ENCODE measurements at regions not wholly inside any gene's neighbourhood (a gene's known extent, or its start where the extent isn't known, plus 50 kb on each side); places are given as distances from the start of the nearest gene placed in this dataset.

DNA sequence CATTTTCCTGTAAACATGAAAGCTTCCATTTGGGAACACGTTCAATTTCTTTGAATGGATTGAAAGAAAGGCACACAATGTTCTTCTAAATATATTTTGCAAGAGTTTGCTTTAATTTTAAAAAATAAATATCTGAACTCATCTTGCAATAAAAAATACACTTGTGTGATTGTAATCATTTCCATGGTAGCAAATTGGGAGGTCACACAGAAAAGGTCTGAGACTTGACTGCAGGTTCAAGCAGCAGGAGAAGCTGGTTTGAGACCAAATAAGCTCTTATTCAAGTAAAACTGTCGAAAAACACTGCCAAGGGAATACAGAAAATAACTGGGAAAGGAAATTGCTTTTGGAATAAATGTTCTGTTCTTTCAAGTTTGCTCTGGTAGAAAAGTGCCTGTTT, 498.9 kb downstream of the ADGRL2 start:
- CTCF ChIA-PET, result no interaction called here
- no peaks in the 10 kb centered on the region for H3K27me3 Mint-ChIP-seq
- POLR2A ChIA-PET, result no interaction called here
- Histone ChIP-seq H3K36me3 (ENCODE audit: control insufficient read depth in 2 of 3, insufficient read depth in 3 of 3, low read length in 3 of 3) (no peaks in the 10 kb centered on the region), H3K4me1 (ENCODE audit: control insufficient read depth in 2 of 2, insufficient read depth in 2 of 2, low read length in 2 of 2) (no peaks in the 10 kb centered on the region), H3K4me3 (ENCODE audit: low read length) (no peak overlapping the region), H3K27ac (ENCODE audit: low read depth, low read length) (no peak overlapping the region), H3K9me3 (ENCODE audit: control insufficient read depth in 2 of 3, low read length in 3 of 3) (no peaks in the 10 kb centered on the region), H3K27me3 (ENCODE audit: control insufficient read depth in 2 of 2, insufficient read depth in 2 of 2, low read length in 2 of 2) (no peaks in the 10 kb centered on the region)
- ATAC-seq (no peak), DNase-seq (no peak)
- H3K9me3 Mint-ChIP-seq, result peaks cover 0 to 13% (median 0%) of the 10 kb centered on the region in 11 donors
- no peak overlapping the region for H3K27ac Mint-ChIP-seq
- intact Hi-C loops (cut with micrococcal nuclease), result no loop called here
- no peaks in the 10 kb centered on the region for H3K4me1 Mint-ChIP-seq
- no peak overlapping the region for H3K4me3 Mint-ChIP-seq
- H3K36me3 Mint-ChIP-seq, result no peaks in the 10 kb centered on the region

DNA sequence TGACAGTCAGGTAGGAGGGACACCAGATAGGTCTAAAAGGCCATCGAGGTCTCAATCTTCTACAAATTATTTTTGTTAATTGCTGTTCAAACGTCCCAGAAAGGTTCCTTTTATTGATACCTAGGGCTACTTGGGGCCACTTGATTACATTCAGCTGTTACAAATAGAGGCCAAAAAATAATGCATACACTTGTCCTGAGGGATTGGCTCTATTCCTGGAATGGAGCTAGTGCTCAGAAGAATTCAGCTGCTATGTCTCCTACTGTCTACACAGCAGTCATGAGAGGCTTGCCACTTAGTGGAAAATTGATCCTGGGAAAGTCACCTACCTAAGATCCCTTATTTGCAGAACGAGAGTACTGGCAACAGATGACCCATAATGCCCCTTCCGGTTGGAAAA, 498.3 kb downstream of the ADGRL2 start:
- Mint-ChIP-seq H3K36me3 (no peaks in the 10 kb centered on the region), H3K9me3 (peaks cover 0 to 13% (median 0%) of the 10 kb centered on the region in 11 donors), H3K27ac (no peak overlapping the region), H3K4me1 (no peaks in the 10 kb centered on the region), H3K4me3 (no peak overlapping the region), H3K27me3 (no peaks in the 10 kb centered on the region)
- ChIA-PET POLR2A (no interaction called here), CTCF (no interaction called here)
- DNase-seq (no peak), ATAC-seq (no peak)
- Histone ChIP-seq H3K27ac (ENCODE audit: low read depth, low read length) (no peak overlapping the region), H3K27me3 (ENCODE audit: control insufficient read depth in 2 of 2, insufficient read depth in 2 of 2, low read length in 2 of 2) (no peaks in the 10 kb centered on the region), H3K9me3 (ENCODE audit: control insufficient read depth in 2 of 3, low read length in 3 of 3) (no peaks in the 10 kb centered on the region), H3K4me1 (ENCODE audit: control insufficient read depth in 2 of 2, insufficient read depth in 2 of 2, low read length in 2 of 2) (no peaks in the 10 kb centered on the region), H3K4me3 (ENCODE audit: low read length) (no peak overlapping the region), H3K36me3 (ENCODE audit: control insufficient read depth in 2 of 3, insufficient read depth in 3 of 3, low read length in 3 of 3) (no peaks in the 10 kb centered on the region)
- intact Hi-C loops (cut with micrococcal nuclease), result no loop called here

DNA sequence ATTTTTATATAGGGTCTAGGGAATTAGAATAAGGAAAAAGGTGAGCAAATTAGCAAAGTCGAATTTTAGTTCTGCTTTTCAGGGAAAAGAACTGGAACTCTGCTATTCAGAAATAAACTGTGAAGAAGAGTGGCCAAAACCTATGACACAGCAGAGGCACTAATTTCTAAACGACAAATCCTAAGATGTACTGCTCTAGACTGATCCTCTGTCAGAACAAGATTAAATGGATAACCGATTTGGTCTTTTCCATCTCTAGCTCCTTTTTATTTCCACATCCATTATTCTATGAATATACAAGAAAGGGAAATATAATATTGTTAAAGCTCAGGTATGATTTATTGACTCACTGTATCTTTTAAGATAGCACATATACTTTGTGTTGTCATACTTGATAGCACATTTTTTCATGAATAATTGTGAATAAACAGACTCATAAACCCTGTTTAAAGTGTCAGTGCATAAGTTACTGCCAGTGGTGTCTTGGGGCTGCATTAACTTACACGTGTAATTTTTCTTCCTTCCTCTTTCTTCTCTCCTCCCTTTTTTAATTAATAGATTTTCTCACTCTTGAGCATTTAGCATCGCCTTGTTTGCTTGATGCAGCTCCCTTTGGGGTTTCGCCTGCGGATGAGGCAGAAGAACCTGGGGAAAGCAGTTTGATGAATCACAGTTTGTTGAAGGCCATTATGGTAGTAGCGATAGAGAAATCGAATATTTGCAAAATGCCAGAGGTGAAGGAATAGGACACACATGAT, 496.6 kb downstream of the ADGRL2 start:
- Mint-ChIP-seq H3K27me3 (no peaks in the 10 kb centered on the region), H3K36me3 (no peaks in the 10 kb centered on the region), H3K27ac (no peak overlapping the region), H3K4me3 (no peak overlapping the region), H3K9me3 (peaks cover 0 to 7% (median 0%) of the 10 kb centered on the region in 11 donors), H3K4me1 (no peaks in the 10 kb centered on the region)
- no peaks in the 10 kb centered on the region for H3K27me3 ChIP-seq (ENCODE audit: control insufficient read depth in 2 of 2, insufficient read depth in 2 of 2, low read length in 2 of 2)
- DNase-seq (no peak), ATAC-seq (no peak)
- no peak overlapping the region for H3K4me3 ChIP-seq (ENCODE audit: low read length)
- no peak overlapping the region for H3K27ac ChIP-seq (ENCODE audit: low read depth, low read length)
- H3K9me3 ChIP-seq (ENCODE audit: control insufficient read depth in 2 of 3, low read length in 3 of 3), result no peaks in the 10 kb centered on the region
- intact Hi-C loops (cut with micrococcal nuclease), result no loop called here
- H3K36me3 ChIP-seq (ENCODE audit: control insufficient read depth in 2 of 3, insufficient read depth in 3 of 3, low read length in 3 of 3), result no peaks in the 10 kb centered on the region
- CTCF ChIA-PET, result no interaction called here
- no peaks in the 10 kb centered on the region for H3K4me1 ChIP-seq (ENCODE audit: control insufficient read depth in 2 of 2, insufficient read depth in 2 of 2, low read length in 2 of 2)
- POLR2A ChIA-PET, result no interaction called here

DNA sequence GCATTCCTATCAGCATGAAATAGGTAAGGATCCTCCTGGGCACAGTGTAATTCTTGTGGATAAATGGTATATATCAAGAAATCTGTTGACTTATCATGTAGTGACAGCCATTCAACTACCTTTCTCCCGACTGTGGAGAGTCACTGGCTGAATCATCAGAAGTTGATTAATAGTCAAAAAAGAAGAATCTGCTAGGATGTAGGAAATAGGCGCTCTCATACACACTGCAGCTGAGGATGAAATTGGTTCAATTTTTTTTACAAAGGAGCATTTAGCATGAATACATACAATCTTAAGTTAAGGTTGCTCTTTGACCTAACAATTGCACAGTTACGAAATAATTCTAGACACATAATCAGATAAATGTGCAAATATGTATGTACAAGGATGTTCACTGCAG, 486.8 kb downstream of the ADGRL2 start:
- intact Hi-C loops (cut with micrococcal nuclease), result no loop called here
- no peaks in the 10 kb centered on the region for H3K36me3 Mint-ChIP-seq
- H3K27ac ChIP-seq (ENCODE audit: low read depth, low read length), result no peak overlapping the region
- H3K27ac Mint-ChIP-seq, result no peak overlapping the region
- H3K9me3 ChIP-seq (ENCODE audit: control insufficient read depth in 2 of 3, low read length in 3 of 3), result no peaks in the 10 kb centered on the region
- ATAC-seq, result no peak
- H3K4me1 Mint-ChIP-seq, result no peaks in the 10 kb centered on the region
- no peak for DNase-seq
- no peaks in the 10 kb centered on the region for H3K4me1 ChIP-seq (ENCODE audit: control insufficient read depth in 2 of 2, insufficient read depth in 2 of 2, low read length in 2 of 2)
- H3K9me3 Mint-ChIP-seq, result peaks cover 0 to 3% (median 0%) of the 10 kb centered on the region in 11 donors
- no peaks in the 10 kb centered on the region for H3K27me3 ChIP-seq (ENCODE audit: control insufficient read depth in 2 of 2, insufficient read depth in 2 of 2, low read length in 2 of 2)
- no peak overlapping the region for H3K4me3 Mint-ChIP-seq
- CTCF ChIA-PET, result no interaction called here
- no peak overlapping the region for H3K4me3 ChIP-seq (ENCODE audit: low read length)
- POLR2A ChIA-PET, result no interaction called here
- H3K27me3 Mint-ChIP-seq, result no peaks in the 10 kb centered on the region
- H3K36me3 ChIP-seq (ENCODE audit: control insufficient read depth in 2 of 3, insufficient read depth in 3 of 3, low read length in 3 of 3), result no peaks in the 10 kb centered on the region

DNA sequence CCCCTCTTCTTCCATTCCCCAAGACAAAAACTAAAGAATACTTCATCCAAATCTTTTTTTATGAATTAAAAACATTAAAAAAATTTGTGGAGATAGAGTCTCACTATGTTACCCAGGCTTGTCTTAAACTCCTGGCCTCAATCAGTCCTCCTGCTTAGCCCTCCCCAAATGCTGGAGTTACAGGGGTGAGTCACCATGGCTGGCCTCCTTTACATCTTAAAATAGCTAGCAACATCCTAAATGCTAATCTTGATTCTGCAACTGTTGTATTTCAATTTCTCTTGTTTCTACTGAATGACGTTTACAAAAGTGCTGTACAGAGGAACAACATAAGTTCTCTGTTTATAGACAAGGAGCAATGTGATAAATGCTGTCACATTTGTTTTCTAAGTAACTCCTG, 483.5 kb downstream of the ADGRL2 start:
- Mint-ChIP-seq H3K27me3 (peaks cover 0 to 5% (median 0%) of the 10 kb centered on the region in 5 donors), H3K4me3 (no peak overlapping the region), H3K4me1 (no peaks in the 10 kb centered on the region), H3K36me3 (no peaks in the 10 kb centered on the region), H3K27ac (no peak overlapping the region), H3K9me3 (peaks cover 0 to 6% (median 0%) of the 10 kb centered on the region in 11 donors)
- no peaks in the 10 kb centered on the region for H3K9me3 ChIP-seq (ENCODE audit: control insufficient read depth in 2 of 3, low read length in 3 of 3)
- no peaks in the 10 kb centered on the region for H3K4me1 ChIP-seq (ENCODE audit: control insufficient read depth in 2 of 2, insufficient read depth in 2 of 2, low read length in 2 of 2)
- no peak for DNase-seq
- no peak overlapping the region for H3K27ac ChIP-seq (ENCODE audit: low read depth, low read length)
- no peaks in the 10 kb centered on the region for H3K36me3 ChIP-seq (ENCODE audit: control insufficient read depth in 2 of 3, insufficient read depth in 3 of 3, low read length in 3 of 3)
- intact Hi-C loops (cut with micrococcal nuclease), result no loop called here
- CTCF ChIA-PET, result no interaction called here
- ATAC-seq, result no peak
- no peak overlapping the region for H3K4me3 ChIP-seq (ENCODE audit: low read length)
- H3K27me3 ChIP-seq (ENCODE audit: control insufficient read depth in 2 of 2, insufficient read depth in 2 of 2, low read length in 2 of 2), result no peaks in the 10 kb centered on the region
- POLR2A ChIA-PET, result interaction anchor here (0.6 kb wide), 1 partner anchor 101 kb away, joined by 3 read pairs; no protein-coding TSS in a partner anchor

DNA sequence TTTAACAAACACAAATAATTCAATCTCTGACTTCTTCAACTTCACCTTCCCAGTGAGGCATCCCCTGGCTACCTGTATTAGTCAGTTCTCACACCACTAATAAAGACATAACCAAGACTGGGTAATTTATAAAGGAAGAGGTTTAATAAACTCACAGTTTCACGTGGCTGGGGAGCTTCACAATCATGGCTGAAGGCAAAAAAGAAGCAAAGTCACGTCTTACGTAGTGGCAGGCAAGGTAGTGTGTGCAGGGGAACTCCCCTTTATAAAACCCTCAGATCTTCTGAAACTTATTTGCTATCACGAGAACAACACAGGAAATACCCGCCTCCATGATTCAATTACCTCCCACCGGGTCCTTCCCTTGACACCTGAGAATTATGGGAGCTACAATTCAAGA, 478.5 kb downstream of the ADGRL2 start:
- no peak overlapping the region for H3K4me3 Mint-ChIP-seq
- H3K27ac Mint-ChIP-seq, result no peak overlapping the region
- Histone ChIP-seq H3K4me1 (ENCODE audit: control insufficient read depth in 2 of 2, insufficient read depth in 2 of 2, low read length in 2 of 2) (no peaks in the 10 kb centered on the region), H3K9me3 (ENCODE audit: control insufficient read depth in 2 of 3, low read length in 3 of 3) (no peaks in the 10 kb centered on the region), H3K27me3 (ENCODE audit: control insufficient read depth in 2 of 2, insufficient read depth in 2 of 2, low read length in 2 of 2) (no peaks in the 10 kb centered on the region), H3K36me3 (ENCODE audit: control insufficient read depth in 2 of 3, insufficient read depth in 3 of 3, low read length in 3 of 3) (no peaks in the 10 kb centered on the region), H3K27ac (ENCODE audit: low read depth, low read length) (no peak overlapping the region), H3K4me3 (ENCODE audit: low read length) (no peak overlapping the region)
- no peaks in the 10 kb centered on the region for H3K36me3 Mint-ChIP-seq
- ATAC-seq, result no peak
- intact Hi-C loops (cut with micrococcal nuclease), result no loop called here
- DNase-seq, result no peak
- ChIA-PET POLR2A (no interaction called here), CTCF (no interaction called here)
- H3K9me3 Mint-ChIP-seq, result peaks cover 0 to 6% (median 0%) of the 10 kb centered on the region in 11 donors
- H3K27me3 Mint-ChIP-seq, result peaks cover 0 to 5% (median 0%) of the 10 kb centered on the region in 5 donors
- H3K4me1 Mint-ChIP-seq, result no peaks in the 10 kb centered on the region

DNA sequence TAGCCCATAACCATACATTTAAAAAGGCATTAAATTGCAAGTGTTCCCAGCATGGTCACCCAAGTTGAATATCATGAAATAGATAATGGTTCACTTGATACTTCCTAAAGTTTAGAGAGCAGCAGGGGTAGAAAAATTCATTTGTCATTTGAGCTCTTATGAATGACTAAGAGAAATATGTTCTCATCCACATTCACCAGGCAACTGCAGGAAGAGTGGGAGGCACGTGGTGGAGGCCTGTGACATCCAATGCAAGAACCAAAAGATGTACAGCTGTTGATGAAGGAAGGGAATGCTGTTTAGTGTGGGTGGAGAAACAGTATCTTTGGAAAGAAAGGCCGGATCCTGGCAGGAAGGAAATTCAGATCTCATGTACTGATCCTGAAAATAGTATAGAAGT, 473.1 kb downstream of the ADGRL2 start:
- Histone ChIP-seq H3K36me3 (ENCODE audit: control insufficient read depth in 2 of 3, insufficient read depth in 3 of 3, low read length in 3 of 3) (no peaks in the 10 kb centered on the region), H3K4me1 (ENCODE audit: control insufficient read depth in 2 of 2, insufficient read depth in 2 of 2, low read length in 2 of 2) (no peaks in the 10 kb centered on the region), H3K4me3 (ENCODE audit: low read length) (no peak overlapping the region), H3K27me3 (ENCODE audit: control insufficient read depth in 2 of 2, insufficient read depth in 2 of 2, low read length in 2 of 2) (no peaks in the 10 kb centered on the region), H3K27ac (ENCODE audit: low read depth, low read length) (no peak overlapping the region), H3K9me3 (ENCODE audit: control insufficient read depth in 2 of 3, low read length in 3 of 3) (no peaks in the 10 kb centered on the region)
- intact Hi-C loops (cut with micrococcal nuclease), result no loop called here
- no peaks in the 10 kb centered on the region for H3K36me3 Mint-ChIP-seq
- H3K9me3 Mint-ChIP-seq, result peaks cover 0 to 5% (median 0%) of the 10 kb centered on the region in 11 donors
- DNase-seq, result no peak
- CTCF ChIA-PET, result no interaction called here
- no peak for ATAC-seq
- no peak overlapping the region for H3K27ac Mint-ChIP-seq
- no peak overlapping the region for H3K4me3 Mint-ChIP-seq
- no peaks in the 10 kb centered on the region for H3K4me1 Mint-ChIP-seq
- H3K27me3 Mint-ChIP-seq, result no peaks in the 10 kb centered on the region
- POLR2A ChIA-PET, result no interaction called here
